A673 (cell line): ENCODE measurements at regions not wholly inside any gene's neighbourhood (a gene's known extent, or its start where the extent isn't known, plus 50 kb on each side); places are given as distances from the start of the nearest gene placed in this dataset.

Experiments
- BruUV-seq: library from RNA; stranded (reverse); fragments of 400-500 nt; replicated peaks from 2 replicates; lab custom pipeline; 2021; lab: Mats Ljungman, UMichigan
- CTCF ChIA-PET: fragments of 300-600 bp; sonication (Branson Sonifier 250); formaldehyde crosslinking; loops from one replicate; lab custom pipeline; 2022; ENCODE audit warnings: antibody characterized with exemption; lab: Charles Lee
- POLR2A ChIA-PET: fragments of 300-600 bp; sonication (Branson Sonifier 250); formaldehyde crosslinking; loops from one replicate; lab custom pipeline; 2022; ENCODE audit warnings: antibody characterized with exemption; ENCODE audit not compliant: low non-redundant PET; lab: Charles Lee
- DNase-seq: peaks from one replicate; pipeline ENCODE4 v3.0.0-alpha.2; 2015; ENCODE audit warnings: low spot score
- H3K27ac ChIP-seq: fragments of 200-600 bp; sonication (generic); 2 replicates; pipeline ENCODE4 v1.5.1; 2016; ENCODE audit warnings: mixed run types, low read depth, mild to moderate bottlenecking, mixed read lengths, antibody characterized with exemption, low read length; ENCODE audit not compliant: poor library complexity, severe bottlenecking
- H3K27me3 ChIP-seq: fragments of 200-600 bp; sonication (generic); replicated peaks from 2 replicates; pipeline ENCODE4 v1.6.1; 2017; ENCODE audit warnings: mixed run types, low read depth, mild to moderate bottlenecking, mixed read lengths, antibody characterized with exemption, low read length; ENCODE audit not compliant: insufficient read depth, poor library complexity
- H3K36me3 ChIP-seq: fragments of 200-600 bp; sonication (generic); 2 replicates; pipeline ENCODE4 v1.6.1; 2016; ENCODE audit warnings: mixed run types, mild to moderate bottlenecking, mixed read lengths, antibody characterized with exemption, low read length; ENCODE audit not compliant: insufficient read depth, poor library complexity, severe bottlenecking
- H3K4me1 ChIP-seq: fragments of 200-600 bp; sonication (generic); 2 replicates; pipeline ENCODE4 v1.6.1; 2017; ENCODE audit warnings: mixed run types, mild to moderate bottlenecking, mixed read lengths, antibody characterized with exemption, low read length; ENCODE audit not compliant: insufficient read depth, poor library complexity, severe bottlenecking
- H3K4me3 ChIP-seq: fragments of 200-600 bp; sonication (generic); 2 replicates; pipeline ENCODE4 v1.5.1; 2016; ENCODE audit warnings: low read depth, mixed run types, mild to moderate bottlenecking, mixed read lengths, low read length; ENCODE audit not compliant: poor library complexity, severe bottlenecking
- H3K9me3 ChIP-seq: fragments of 200-600 bp; sonication (generic); 2 replicates; pipeline ENCODE4 v1.6.1; 2016; ENCODE audit warnings: mixed run types, low read depth, mild to moderate bottlenecking, mixed read lengths, antibody characterized with exemption, low read length; ENCODE audit not compliant: poor library complexity, severe bottlenecking
- EZH2 ChIP-seq: fragments of 200-600 bp; sonication (generic); IDR thresholded peaks from 2 replicates; pipeline ENCODE4 v1.6.1; 2017; ENCODE audit warnings: borderline replicate concordance, low read depth, mild to moderate bottlenecking, mixed read lengths, antibody characterized with exemption, low read length; ENCODE audit not compliant: poor library complexity, severe bottlenecking
- intact Hi-C: fragments of 100-400 bp; cut with micrococcal nuclease; formaldehyde crosslinking; loops from one replicate; pipeline ENCODE4 v1.10.0; 2022; ENCODE audit not compliant: unreplicated experiment
- TF ChIP-seq, protein P1 (sequence below): fragments of 300-800, 200-600 bp; sonication (generic); conservative IDR thresholded peaks from 2 replicates; pipeline ENCODE4 v1.5.1; 2017; ENCODE audit warnings: low read depth, mild to moderate bottlenecking, antibody characterized with exemption, low read length, moderate library complexity, mixed read lengths

DNA sequence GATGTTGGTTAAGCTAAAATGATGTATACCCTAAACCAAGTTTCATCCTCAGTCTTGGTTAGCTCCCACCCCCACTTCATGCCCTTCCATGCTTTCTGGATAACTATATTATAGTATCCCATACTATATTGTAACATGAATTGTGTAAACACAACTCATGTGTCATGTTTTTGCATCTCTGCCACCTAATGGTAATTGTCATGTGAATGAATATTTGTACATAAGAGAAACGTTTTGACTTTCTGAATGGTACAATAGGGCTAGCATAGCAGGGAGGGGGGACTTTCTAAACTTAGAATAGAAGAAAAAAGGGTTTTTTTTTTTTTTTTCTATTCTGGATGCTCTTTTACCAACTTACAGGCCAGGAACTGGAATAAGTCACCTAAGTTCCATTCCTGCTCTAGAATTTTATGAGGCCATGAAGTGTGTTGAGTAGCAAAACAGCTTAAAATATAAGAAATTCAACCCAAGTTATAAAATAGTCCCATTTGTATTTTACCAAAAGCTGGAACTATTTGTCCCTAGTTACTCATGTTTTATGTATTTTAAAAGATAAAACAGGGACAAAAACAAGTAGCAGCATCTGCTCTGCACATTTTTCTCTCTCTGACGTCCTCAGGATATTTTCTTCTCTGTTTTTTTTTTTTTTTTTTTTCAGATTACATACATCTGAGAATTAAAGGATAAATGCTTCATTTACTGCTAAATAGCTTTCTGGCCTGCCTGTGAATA is 77.4 kb downstream of the HLX start:
- Histone ChIP-seq H3K27me3 (no peaks in the 10 kb centered on the region), H3K9me3 (no peaks in the 10 kb centered on the region), H3K27ac (no peak overlapping the region), H3K4me3 (no peak overlapping the region), H3K4me1 (no peaks in the 10 kb centered on the region), H3K36me3 (no peaks in the 10 kb centered on the region)
- no peak for DNase-seq
- CTCF ChIA-PET: no interaction called here
- intact Hi-C loops: no loop called here
- POLR2A ChIA-PET: no interaction called here
- TF ChIP-seq, protein P1, sequence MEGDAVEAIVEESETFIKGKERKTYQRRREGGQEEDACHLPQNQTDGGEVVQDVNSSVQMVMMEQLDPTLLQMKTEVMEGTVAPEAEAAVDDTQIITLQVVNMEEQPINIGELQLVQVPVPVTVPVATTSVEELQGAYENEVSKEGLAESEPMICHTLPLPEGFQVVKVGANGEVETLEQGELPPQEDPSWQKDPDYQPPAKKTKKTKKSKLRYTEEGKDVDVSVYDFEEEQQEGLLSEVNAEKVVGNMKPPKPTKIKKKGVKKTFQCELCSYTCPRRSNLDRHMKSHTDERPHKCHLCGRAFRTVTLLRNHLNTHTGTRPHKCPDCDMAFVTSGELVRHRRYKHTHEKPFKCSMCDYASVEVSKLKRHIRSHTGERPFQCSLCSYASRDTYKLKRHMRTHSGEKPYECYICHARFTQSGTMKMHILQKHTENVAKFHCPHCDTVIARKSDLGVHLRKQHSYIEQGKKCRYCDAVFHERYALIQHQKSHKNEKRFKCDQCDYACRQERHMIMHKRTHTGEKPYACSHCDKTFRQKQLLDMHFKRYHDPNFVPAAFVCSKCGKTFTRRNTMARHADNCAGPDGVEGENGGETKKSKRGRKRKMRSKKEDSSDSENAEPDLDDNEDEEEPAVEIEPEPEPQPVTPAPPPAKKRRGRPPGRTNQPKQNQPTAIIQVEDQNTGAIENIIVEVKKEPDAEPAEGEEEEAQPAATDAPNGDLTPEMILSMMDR: no peak
- no peak for TF ChIP-seq EZH2
- BruUV-seq: no TSS peak

DNA sequence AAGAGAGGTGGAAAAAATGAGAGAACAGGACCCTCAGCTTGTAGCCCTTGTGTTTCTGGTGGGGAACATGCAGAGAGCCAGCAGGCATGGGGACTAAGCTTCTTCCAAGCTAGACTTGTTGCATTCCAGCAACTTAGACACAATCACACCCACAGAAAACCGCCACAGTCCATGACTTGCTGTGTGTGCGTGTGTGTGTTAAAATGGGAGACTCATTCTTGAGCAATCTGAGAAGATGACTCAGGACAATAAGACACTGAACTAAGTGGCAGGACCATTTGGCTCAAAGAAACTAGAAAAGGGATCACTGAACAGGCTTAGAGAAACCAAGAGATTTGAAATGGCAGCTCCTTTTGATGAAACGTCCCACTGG is 78.0 kb downstream of the HLX start:
- TF ChIP-seq EZH2: no peak
- TF ChIP-seq, protein P1: no peak
- H3K27ac ChIP-seq: no peak overlapping the region
- no peaks in the 10 kb centered on the region for H3K36me3 ChIP-seq
- BruUV-seq: no TSS peak
- H3K4me1 ChIP-seq: no peaks in the 10 kb centered on the region
- H3K9me3 ChIP-seq: no peaks in the 10 kb centered on the region
- POLR2A ChIA-PET: no interaction called here
- intact Hi-C loops: no loop called here
- CTCF ChIA-PET: no interaction called here
- H3K27me3 ChIP-seq: no peaks in the 10 kb centered on the region
- H3K4me3 ChIP-seq: no peak overlapping the region
- DNase-seq: no peak

DNA sequence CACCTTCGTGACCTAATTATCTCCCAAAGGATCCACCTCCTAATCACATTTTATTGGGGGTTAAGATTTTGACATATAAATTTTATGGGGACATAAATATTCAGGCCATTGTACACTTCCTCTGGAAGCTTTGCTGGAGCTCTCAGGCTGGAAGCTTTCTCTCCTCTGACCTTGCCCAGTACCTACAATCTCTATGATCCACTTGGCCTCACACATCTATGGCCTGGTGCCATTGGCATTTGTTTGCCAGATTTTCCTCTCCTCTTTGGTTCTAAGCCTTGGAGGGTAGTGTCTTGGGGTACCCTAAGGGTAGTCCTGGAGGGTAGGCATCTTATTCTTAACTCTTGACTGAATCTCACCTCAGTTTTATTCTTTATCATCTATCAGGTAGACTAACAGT is 79.0 kb downstream of the HLX start:
- H3K9me3 ChIP-seq: no peaks in the 10 kb centered on the region
- ChIA-PET POLR2A (no interaction called here), CTCF (no interaction called here)
- no peaks in the 10 kb centered on the region for H3K36me3 ChIP-seq
- intact Hi-C loops: no loop called here
- H3K4me3 ChIP-seq: no peak overlapping the region
- H3K27me3 ChIP-seq: no peaks in the 10 kb centered on the region
- no peak for DNase-seq
- no peaks in the 10 kb centered on the region for H3K4me1 ChIP-seq
- H3K27ac ChIP-seq: no peak overlapping the region
- TF ChIP-seq, protein P1: no peak
- no peak for TF ChIP-seq EZH2
- no TSS peak for BruUV-seq
